ENCODE measurements at regions not wholly inside any gene's neighbourhood (a gene's known extent, or its start where the extent isn't known, plus 50 kb on each side); places are given as distances from the start of the nearest gene placed in this dataset.

DNA sequence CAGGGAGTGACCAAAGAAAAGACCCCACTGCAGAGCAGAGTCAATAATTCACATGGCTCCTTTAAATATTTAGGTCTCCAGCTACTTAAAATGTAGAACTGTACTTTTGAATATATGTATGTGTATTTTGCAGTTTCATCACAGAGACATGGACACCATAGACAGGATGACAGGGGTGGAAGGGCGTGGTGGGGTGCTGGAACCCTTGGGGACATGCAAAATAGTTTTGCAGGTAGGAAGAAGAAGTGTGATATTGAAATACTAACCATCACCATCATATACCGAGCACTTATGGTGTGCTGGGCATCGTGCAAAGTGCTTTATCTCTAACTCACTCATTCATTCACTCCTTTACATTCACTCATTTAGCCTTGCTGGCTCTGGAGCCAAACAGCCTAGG, 72.5 kb upstream of the IGSF21 start:
- no peak overlapping the region for H2AFZ ChIP-seq (ENCODE audit: low read depth, low read length, poor library complexity, severe bottlenecking)
- H3K9me3 ChIP-seq (ENCODE audit: control insufficient read depth in 1 of 2, insufficient read depth in 1 of 2, low read depth in 1 of 2, low read length in 2 of 2) = no peaks in the 10 kb centered on the region
- H3K27ac ChIP-seq (ENCODE audit: low read depth, low read length) = no peak overlapping the region
- peaks cover 81% of the 10 kb centered on the region for H3K27me3 ChIP-seq (ENCODE audit: insufficient read depth, low read length)
- ATAC-seq (no peak), DNase-seq (ENCODE audit: low read depth, low spot score) (no peak)
- no peaks in the 10 kb centered on the region for H3K36me3 ChIP-seq (ENCODE audit: control insufficient read depth in 1 of 2, insufficient read depth in 2 of 2, low read length in 2 of 2)
- intact Hi-C loops (cut with micrococcal nuclease) = no loop called here
- no TSS peak for BruUV-seq (replicated peaks)
- H3K4me2 ChIP-seq (ENCODE audit: low read length) = no peak overlapping the region
- H3K4me1 ChIP-seq (ENCODE audit: control insufficient read depth in 1 of 2, insufficient read depth in 2 of 2, low read length in 2 of 2) = no peaks in the 10 kb centered on the region
- TF ChIP-seq FOSL1 (IDR thresholded peaks at IDR 0.05; ENCODE audit: low read depth) = no peak
- no peak for TF ChIP-seq ZBTB33 (IDR thresholded peaks at IDR 0.05; ENCODE audit: extremely low read depth, insufficient replicate concordance, low read length)
- TF ChIP-seq POLR2AphosphoS5 (IDR thresholded peaks at IDR 0.05; ENCODE audit: low read depth, low read length) = no peak
- TF ChIP-seq SIN3A (IDR thresholded peaks at IDR 0.05; ENCODE audit: low read depth) = no peak
- TF ChIP-seq EZH2 (IDR thresholded peaks at IDR 0.05) = no peak
- TF ChIP-seq EGR1 (IDR thresholded peaks at IDR 0.05; ENCODE audit: low read depth) = no peak
- TF ChIP-seq CTCF (IDR thresholded peaks at IDR 0.05 in 2 of 3, conservative IDR thresholded peaks at IDR 0.05 in 1 of 3; ENCODE audit: borderline replicate concordance in 1 of 3, insufficient read depth in 1 of 3, low read depth in 2 of 3, low read length in 2 of 3) = no peak
- POLR2A ChIA-PET = no interaction called here
- no peaks in the 10 kb centered on the region for H3K79me2 ChIP-seq (ENCODE audit: insufficient read depth, low read length)
- CTCF ChIA-PET = no interaction called here
- H3K9me2 ChIP-seq (ENCODE audit: insufficient read depth) = no peaks in the 10 kb centered on the region
- RAD21 ChIA-PET (ENCODE audit: low non-redundant PET in 1 of 2, low total read pairs in 2 of 2, uncharacterized antibody in 2 of 2, unreplicated experiment in 2 of 2) = no interaction called here
- no peak overlapping the region for H3K9ac ChIP-seq (ENCODE audit: low read length)
- H4K20me1 ChIP-seq (ENCODE audit: insufficient read depth) = no peaks in the 10 kb centered on the region
- no peak overlapping the region for H3K4me3 ChIP-seq (replicated peaks in 1 of 2; ENCODE audit: low read depth in 1 of 2, low read length in 2 of 2)

Data from HCT116 (cell line).